HEK293 (cell line): ENCODE measurements at regions not wholly inside any gene's neighbourhood (a gene's known extent, or its start where the extent isn't known, plus 50 kb on each side); places are given as distances from the start of the nearest gene placed in this dataset.
A peak's percentile ranks its signal among the peaks of the same experiment; 100 is the strongest.

ENCODE experiments used
- CTCF ChIA-PET: fragments of 350-600 bp; formaldehyde crosslinking; extraction: SDS; loops from one replicate; lab custom pipeline; 2021; ENCODE audit warnings: antibody characterized with exemption; lab: Yijun Ruan, JAX
- POLR2A ChIA-PET: fragments of 300-600 bp; formaldehyde crosslinking; extraction: SDS; loops from one replicate; lab custom pipeline; 2020; ENCODE audit warnings: antibody characterized with exemption, inconsistent platforms; lab: Yijun Ruan, JAX
- H3K27ac ChIP-seq: fragments of 200-500 bp; sonication (Bioruptor generic); 2 replicates; pipeline ENCODE4 v1.5.1; 2014; ENCODE audit warnings: low read depth, low read length, control low read depth, inconsistent platforms; ENCODE audit errors: extremely low read depth
- H3K36me3 ChIP-seq, 2 experiments: fragments of 200-500 bp in 1 of 2; sonication (Bioruptor generic) in 1 of 2; 1 replicate in 1 of 2; 2 replicates in 1 of 2; pipeline ENCODE4 v1.5.1; 2014 to 2017; ENCODE audit warnings: inconsistent platforms in 2 of 2, low read length in 2 of 2; ENCODE audit not compliant: control insufficient read depth in 2 of 2, insufficient read depth in 1 of 2
- H3K4me1 ChIP-seq: fragments of 200-500 bp; sonication (Bioruptor generic); 2 replicates; pipeline ENCODE4 v1.5.1; 2014; ENCODE audit warnings: mild to moderate bottlenecking, low read length, inconsistent platforms; ENCODE audit not compliant: control insufficient read depth, insufficient read depth
- H3K4me3 ChIP-seq: 2 replicates; pipeline ENCODE4 v1.5.1; 2011; ENCODE audit warnings: low read depth, mild to moderate bottlenecking, control low read depth, low read length, moderate library complexity
- H3K9me3 ChIP-seq: fragments of 200-500 bp; sonication (Bioruptor generic); 2 replicates; pipeline ENCODE4 v1.5.1; 2014; ENCODE audit warnings: low read depth, low read length, inconsistent platforms; ENCODE audit not compliant: control insufficient read depth, insufficient read depth
- ATF2 ChIP-seq: fragments of 450-650 bp; formaldehyde crosslinking; IDR thresholded peaks from 2 replicates; pipeline ENCODE4 v1.5.1; 2016; ENCODE audit warnings: missing biosample characterization, missing genetic modification characterization, low read depth
- EGR2 ChIP-seq: fragments of 450-650 bp; formaldehyde crosslinking; IDR thresholded peaks from 2 replicates; pipeline ENCODE4 v1.5.1; 2016; ENCODE audit warnings: low read depth, missing biosample characterization, missing genetic modification characterization
- HIC1 ChIP-seq: fragments of 450-650 bp; formaldehyde crosslinking; IDR thresholded peaks from 2 replicates; pipeline ENCODE4 v1.5.1; 2016; ENCODE audit warnings: missing biosample characterization, missing genetic modification characterization
- SP7 ChIP-seq: fragments of 450-650 bp; formaldehyde crosslinking; IDR thresholded peaks from 2 replicates; pipeline ENCODE4 v1.5.1; 2016; ENCODE audit warnings: missing biosample characterization, missing genetic modification characterization
- YY1 ChIP-seq: fragments of 450-650 bp; formaldehyde crosslinking; IDR thresholded peaks from 2 replicates; pipeline ENCODE4 v1.5.1; 2018; ENCODE audit warnings: missing biosample characterization, missing genetic modification characterization
- ZBTB17 ChIP-seq: fragments of 450-650 bp; formaldehyde crosslinking; IDR thresholded peaks from 2 replicates; pipeline ENCODE4 v1.5.1; 2016; ENCODE audit warnings: missing biosample characterization, missing genetic modification characterization
- ZNF221 ChIP-seq: fragments of 450-650 bp; formaldehyde crosslinking; IDR thresholded peaks from 2 replicates; pipeline ENCODE4 v1.5.1; 2017; ENCODE audit warnings: missing biosample characterization, missing genetic modification characterization, borderline replicate concordance
- ZNF223 ChIP-seq: fragments of 450-650 bp; formaldehyde crosslinking; IDR thresholded peaks from 2 replicates; pipeline ENCODE4 v1.5.1; 2016; ENCODE audit warnings: missing biosample characterization, missing genetic modification characterization
- ZNF341 ChIP-seq: fragments of 450-650 bp; formaldehyde crosslinking; IDR thresholded peaks from 2 replicates; pipeline ENCODE4; 2016; ENCODE audit warnings: low read depth, missing biosample characterization, missing genetic modification characterization
- ZNF394 ChIP-seq: fragments of 450-650 bp; formaldehyde crosslinking; IDR thresholded peaks from 2 replicates; pipeline ENCODE4 v1.5.1; 2016; ENCODE audit warnings: missing biosample characterization, missing genetic modification characterization, mild to moderate bottlenecking, moderate library complexity, borderline replicate concordance
- ZNF473 ChIP-seq: fragments of 450-650 bp; formaldehyde crosslinking; IDR thresholded peaks from 2 replicates; pipeline ENCODE4 v1.5.1; 2017; ENCODE audit warnings: missing biosample characterization, missing genetic modification characterization
- ZNF513 ChIP-seq: fragments of 450-650 bp; IDR thresholded peaks from 2 replicates; pipeline ENCODE4 v1.5.1; 2018; ENCODE audit warnings: missing biosample characterization, missing genetic modification characterization
- ZNF561 ChIP-seq: fragments of 450-650 bp; IDR thresholded peaks from 2 replicates; pipeline ENCODE4 v1.5.1; 2018; ENCODE audit warnings: missing biosample characterization, missing genetic modification characterization, borderline replicate concordance
- ZNF660 ChIP-seq: fragments of 450-650 bp; IDR thresholded peaks from 2 replicates; pipeline ENCODE4 v1.5.1; 2018; ENCODE audit warnings: missing biosample characterization, mild to moderate bottlenecking, missing genetic modification characterization

GRCh38 chr5:172548311-172548731 lies 92.7 kb upstream of the NEURL1B start:
- CTCF ChIA-PET = no interaction called here
- Histone ChIP-seq H3K4me3 (no peak overlapping the region), H3K4me1 (no peaks in the 10 kb centered on the region)

GRCh38 chr5:172546196-172546595 lies 91.9 kb upstream of the SH3PXD2B start:
- CTCF ChIA-PET = no interaction called here
- TF ChIP-seq ZNF223 (tag by site-specific recombination) = no peak
- no peak for TF ChIP-seq YY1 (tag by site-specific recombination)
- 0 out of 2 replicates have a peak, but pooled peaks have one; percentile 27 for TF ChIP-seq ATF2
- H3K36me3 ChIP-seq = no peaks in the 10 kb centered on the region
- H3K4me1 ChIP-seq = no peaks in the 10 kb centered on the region
- H3K27ac ChIP-seq = no peak overlapping the region
- H3K4me3 ChIP-seq = no peak overlapping the region
- no peaks in the 10 kb centered on the region for H3K9me3 ChIP-seq
- POLR2A ChIA-PET = no interaction called here

More at GRCh38 chr5:172548311-172548731, 92.7 kb upstream of the NEURL1B start:
- POLR2A ChIA-PET = no interaction called here
- TF ChIP-seq ZNF561 (tag by site-specific recombination) (no peak), SP7 (tag by site-specific recombination) (no peak), ZNF513 (no peak), ZNF473 (tag by site-specific recombination) (no peak), ZNF394 (no peak), HIC1 (tag by site-specific recombination) (no peak), ZNF221 (tag by site-specific recombination) (no peak), EGR2 (no peak), ZNF660 (no peak)
- TF ChIP-seq, all 188 proteins: peak for 0
- no peaks in the 10 kb centered on the region for H3K36me3 ChIP-seq
- no peak overlapping the region for H3K27ac ChIP-seq
- no peaks in the 10 kb centered on the region for H3K9me3 ChIP-seq

GRCh38 chr5:172545291-172545801 lies 91.0 kb upstream of the SH3PXD2B start:
- H3K4me3 ChIP-seq = no peak overlapping the region
- no peaks in the 10 kb centered on the region for H3K36me3 ChIP-seq
- H3K9me3 ChIP-seq = no peaks in the 10 kb centered on the region
- TF ChIP-seq ZNF341 (peak; percentile 75), ZBTB17 (no peak)
- TF ChIP-seq, all 188 proteins: peak for 1
- Histone ChIP-seq H3K4me1 (no peaks in the 10 kb centered on the region), H3K27ac (no peak overlapping the region)
- ChIA-PET POLR2A (no interaction called here), CTCF (no interaction called here)
